ENCODE measurements at regions not wholly inside any gene's neighbourhood (a gene's known extent, or its start where the extent isn't known, plus 50 kb on each side); places are given as distances from the start of the nearest gene placed in this dataset.

DNA sequence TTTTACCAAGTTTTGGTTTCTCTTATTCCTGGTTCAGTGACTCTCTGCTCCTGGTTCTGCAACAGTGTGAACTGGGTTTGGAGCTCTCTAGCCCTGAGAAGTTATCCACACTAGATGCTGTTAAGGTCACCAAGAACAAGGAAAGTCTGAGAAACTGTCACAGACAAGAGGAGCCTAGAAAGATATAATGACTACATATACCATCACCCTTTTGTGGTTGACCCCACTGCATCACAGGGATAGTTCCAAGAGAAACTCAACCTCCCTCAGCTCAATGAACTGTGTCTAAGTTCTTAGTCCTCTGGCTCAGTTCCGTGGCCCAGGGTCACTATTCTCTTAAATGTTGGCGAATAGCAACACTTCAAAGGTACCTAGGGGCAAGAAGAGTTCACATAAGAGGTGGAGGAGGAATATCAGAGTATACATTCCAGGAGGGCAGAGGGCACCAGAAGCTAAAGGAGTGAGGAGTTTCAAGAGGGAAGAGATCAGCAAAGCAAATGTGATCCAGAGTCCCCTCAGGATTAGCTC is 171.5 kb downstream of the BUB3 start:
- no peak overlapping the region for H3K27ac Mint-ChIP-seq
- DNase-seq (ENCODE audit: low spot score, unreplicated experiment), result no peak
- no peak overlapping the region for H3K4me3 Mint-ChIP-seq (ENCODE audit: low read depth)
- H3K27me3 Mint-ChIP-seq, result no peaks in the 10 kb centered on the region
- no peaks in the 10 kb centered on the region for H3K36me3 Mint-ChIP-seq (ENCODE audit: insufficient read depth)
- TF ChIP-seq, protein P1, sequence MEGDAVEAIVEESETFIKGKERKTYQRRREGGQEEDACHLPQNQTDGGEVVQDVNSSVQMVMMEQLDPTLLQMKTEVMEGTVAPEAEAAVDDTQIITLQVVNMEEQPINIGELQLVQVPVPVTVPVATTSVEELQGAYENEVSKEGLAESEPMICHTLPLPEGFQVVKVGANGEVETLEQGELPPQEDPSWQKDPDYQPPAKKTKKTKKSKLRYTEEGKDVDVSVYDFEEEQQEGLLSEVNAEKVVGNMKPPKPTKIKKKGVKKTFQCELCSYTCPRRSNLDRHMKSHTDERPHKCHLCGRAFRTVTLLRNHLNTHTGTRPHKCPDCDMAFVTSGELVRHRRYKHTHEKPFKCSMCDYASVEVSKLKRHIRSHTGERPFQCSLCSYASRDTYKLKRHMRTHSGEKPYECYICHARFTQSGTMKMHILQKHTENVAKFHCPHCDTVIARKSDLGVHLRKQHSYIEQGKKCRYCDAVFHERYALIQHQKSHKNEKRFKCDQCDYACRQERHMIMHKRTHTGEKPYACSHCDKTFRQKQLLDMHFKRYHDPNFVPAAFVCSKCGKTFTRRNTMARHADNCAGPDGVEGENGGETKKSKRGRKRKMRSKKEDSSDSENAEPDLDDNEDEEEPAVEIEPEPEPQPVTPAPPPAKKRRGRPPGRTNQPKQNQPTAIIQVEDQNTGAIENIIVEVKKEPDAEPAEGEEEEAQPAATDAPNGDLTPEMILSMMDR (IDR thresholded peaks at IDR 0.05; ENCODE audit: unreplicated experiment), result no peak
- no peaks in the 10 kb centered on the region for H3K4me1 Mint-ChIP-seq (ENCODE audit: low read depth)
- peaks cover 3% of the 10 kb centered on the region for H3K9me3 Mint-ChIP-seq (ENCODE audit: low read depth)

DNA sequence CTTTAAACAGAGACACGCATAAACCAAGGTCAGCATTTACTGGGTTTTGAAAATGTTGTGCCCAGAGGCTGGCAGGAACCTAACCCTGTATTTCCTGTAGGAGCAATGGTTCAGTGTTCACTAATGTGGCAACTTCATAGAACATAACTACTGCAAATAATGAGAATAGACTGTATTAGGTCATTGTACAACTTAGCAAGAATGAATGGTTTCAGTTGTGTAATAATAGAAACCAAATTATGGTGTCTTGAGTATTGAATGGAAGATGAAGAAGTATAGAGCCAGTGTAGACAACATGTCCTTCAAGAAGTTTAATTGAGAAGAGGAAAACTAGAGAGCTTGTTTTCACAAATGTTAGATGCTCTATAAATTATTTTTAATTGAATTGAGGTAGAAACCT is 172.5 kb downstream of the BUB3 start:
- H3K27me3 Mint-ChIP-seq, result no peaks in the 10 kb centered on the region
- no peak overlapping the region for H3K27ac Mint-ChIP-seq
- no peaks in the 10 kb centered on the region for H3K36me3 Mint-ChIP-seq (ENCODE audit: insufficient read depth)
- H3K4me1 Mint-ChIP-seq (ENCODE audit: low read depth), result peaks cover 6% of the 10 kb centered on the region
- H3K9me3 Mint-ChIP-seq (ENCODE audit: low read depth), result peaks cover 3% of the 10 kb centered on the region
- DNase-seq (ENCODE audit: low spot score, unreplicated experiment), result no peak
- H3K4me3 Mint-ChIP-seq (ENCODE audit: low read depth), result no peak overlapping the region
- TF ChIP-seq, protein P1 (IDR thresholded peaks at IDR 0.05; ENCODE audit: unreplicated experiment), result no peak

DNA sequence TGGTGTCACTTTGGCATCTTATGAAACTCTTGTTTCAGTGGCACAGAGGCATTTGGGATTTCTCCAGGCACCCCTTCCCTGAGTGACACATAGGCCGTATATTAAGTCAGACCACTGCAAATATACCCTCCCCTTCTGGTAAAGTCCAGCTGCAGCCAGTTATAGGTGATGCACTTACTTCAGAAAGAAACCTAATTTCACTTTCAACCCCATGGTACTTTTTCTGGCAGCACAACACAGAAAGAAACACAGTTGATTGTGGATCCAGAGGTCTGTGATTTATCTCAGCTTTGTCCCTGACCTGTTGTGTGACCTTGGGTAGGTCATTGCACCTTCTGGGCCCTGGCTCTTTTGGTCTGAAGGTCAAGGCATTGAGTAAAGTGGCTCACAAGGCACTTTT is 173.2 kb downstream of the BUB3 start:
- peaks cover 6% of the 10 kb centered on the region for H3K4me1 Mint-ChIP-seq (ENCODE audit: low read depth)
- H3K9me3 Mint-ChIP-seq (ENCODE audit: low read depth), result peaks cover 7% of the 10 kb centered on the region
- no peaks in the 10 kb centered on the region for H3K27me3 Mint-ChIP-seq
- no peak for DNase-seq (ENCODE audit: low spot score, unreplicated experiment)
- H3K36me3 Mint-ChIP-seq (ENCODE audit: insufficient read depth), result no peaks in the 10 kb centered on the region
- no peak overlapping the region for H3K27ac Mint-ChIP-seq
- TF ChIP-seq, protein P1 (IDR thresholded peaks at IDR 0.05; ENCODE audit: unreplicated experiment), result no peak
- H3K4me3 Mint-ChIP-seq (ENCODE audit: low read depth), result no peak overlapping the region

DNA sequence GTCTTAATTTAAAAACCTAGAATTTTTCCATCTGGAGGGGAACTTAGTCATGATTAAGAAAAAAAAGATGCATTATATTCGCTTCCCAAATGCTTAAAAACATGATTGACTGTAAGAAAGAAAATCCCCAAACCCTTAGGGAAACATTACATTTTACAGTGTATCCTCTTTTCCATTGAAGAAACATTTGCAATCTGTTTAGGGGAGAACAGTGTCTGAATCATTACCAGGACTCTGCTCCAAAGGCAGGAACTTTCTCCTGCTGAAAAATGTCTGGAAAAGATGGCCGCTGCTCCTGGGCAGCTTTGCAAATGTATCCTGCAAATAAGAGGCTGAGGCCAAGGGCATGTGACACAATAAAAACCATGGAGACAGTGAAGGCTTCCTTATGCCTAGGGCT is 173.7 kb downstream of the BUB3 start:
- TF ChIP-seq, protein P1 (IDR thresholded peaks at IDR 0.05; ENCODE audit: unreplicated experiment), result no peak
- Mint-ChIP-seq H3K4me3 (ENCODE audit: low read depth) (no peak overlapping the region), H3K36me3 (ENCODE audit: insufficient read depth) (no peaks in the 10 kb centered on the region), H3K27me3 (no peaks in the 10 kb centered on the region), H3K27ac (no peak overlapping the region), H3K9me3 (ENCODE audit: low read depth) (peaks cover 7% of the 10 kb centered on the region), H3K4me1 (ENCODE audit: low read depth) (peaks cover 6% of the 10 kb centered on the region)
- no peak for DNase-seq (ENCODE audit: low spot score, unreplicated experiment)

DNA sequence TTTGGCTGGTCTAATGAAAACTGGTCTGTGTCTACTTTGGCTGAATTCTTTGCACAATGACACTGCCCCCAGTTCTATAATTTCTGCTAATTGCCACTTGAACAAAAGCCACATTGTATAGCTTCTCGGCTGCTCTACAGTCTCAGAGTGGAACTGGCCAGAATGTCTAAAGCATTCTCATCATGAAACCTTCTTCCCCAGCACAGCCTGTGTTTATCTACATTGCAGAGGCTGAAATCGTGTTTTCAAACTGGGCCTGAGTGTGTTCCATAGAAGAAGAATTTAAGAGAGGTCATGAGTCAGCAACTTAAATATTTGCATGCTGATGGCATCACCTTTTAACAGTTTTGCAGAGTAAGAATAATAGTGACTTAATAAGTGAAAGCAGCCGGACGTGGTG is 177.2 kb downstream of the BUB3 start:
- peak overlapping the region; percentile 88 for H3K27ac Mint-ChIP-seq
- no peaks in the 10 kb centered on the region for H3K27me3 Mint-ChIP-seq
- DNase-seq (ENCODE audit: low spot score, unreplicated experiment), result no peak
- H3K36me3 Mint-ChIP-seq (ENCODE audit: insufficient read depth), result no peaks in the 10 kb centered on the region
- TF ChIP-seq, protein P1 (IDR thresholded peaks at IDR 0.05; ENCODE audit: unreplicated experiment), result no peak
- H3K4me3 Mint-ChIP-seq (ENCODE audit: low read depth), result no peak overlapping the region
- peaks cover 17% of the 10 kb centered on the region for H3K9me3 Mint-ChIP-seq (ENCODE audit: low read depth)
- peaks cover 6% of the 10 kb centered on the region for H3K4me1 Mint-ChIP-seq (ENCODE audit: low read depth)

All from progenitor cell of endocrine pancreas (in vitro differentiated cells).